ENCODE measurements at regions not wholly inside any gene's neighbourhood (a gene's known extent, or its start where the extent isn't known, plus 50 kb on each side); places are given as distances from the start of the nearest gene placed in this dataset.

- no peak for DNase-seq (ENCODE audit: low read depth)
These were observed 68.7 kb upstream of the PTCSC3 start for GRCh38 chr14:36245223-36245622.

GRCh38 chr14:36243183-36243582, 66.7 kb upstream of the PTCSC3 start:
- DNase-seq (ENCODE audit: low read depth): no peak

- no peak for DNase-seq (ENCODE audit: low read depth)
These were observed 64.7 kb upstream of the PTCSC3 start for GRCh38 chr14:36241183-36241582.

- DNase-seq (ENCODE audit: low read depth): peak; percentile 86
These were observed 62.3 kb upstream of the PTCSC3 start for GRCh38 chr14:36238666-36239363.

- DNase-seq (ENCODE audit: low read depth): no peak
These were observed 56.7 kb upstream of the PTCSC3 start for GRCh38 chr14:36233217-36233616.

- no peak for DNase-seq (ENCODE audit: low read depth)
These were observed 52.7 kb upstream of the PTCSC3 start for GRCh38 chr14:36229262-36229661.

- DNase-seq (ENCODE audit: low read depth): peak; percentile 3
These were observed 51.3 kb upstream of the PTCSC3 start for GRCh38 chr14:36227802-36228201.

GRCh38 chr14:36227344-36227743, 50.8 kb upstream of the PTCSC3 start:
- DNase-seq (ENCODE audit: low read depth): no peak
